ENCODE measurements at regions not wholly inside any gene's neighbourhood (a gene's known extent, or its start where the extent isn't known, plus 50 kb on each side); places are given as distances from the start of the nearest gene placed in this dataset.

DNA sequence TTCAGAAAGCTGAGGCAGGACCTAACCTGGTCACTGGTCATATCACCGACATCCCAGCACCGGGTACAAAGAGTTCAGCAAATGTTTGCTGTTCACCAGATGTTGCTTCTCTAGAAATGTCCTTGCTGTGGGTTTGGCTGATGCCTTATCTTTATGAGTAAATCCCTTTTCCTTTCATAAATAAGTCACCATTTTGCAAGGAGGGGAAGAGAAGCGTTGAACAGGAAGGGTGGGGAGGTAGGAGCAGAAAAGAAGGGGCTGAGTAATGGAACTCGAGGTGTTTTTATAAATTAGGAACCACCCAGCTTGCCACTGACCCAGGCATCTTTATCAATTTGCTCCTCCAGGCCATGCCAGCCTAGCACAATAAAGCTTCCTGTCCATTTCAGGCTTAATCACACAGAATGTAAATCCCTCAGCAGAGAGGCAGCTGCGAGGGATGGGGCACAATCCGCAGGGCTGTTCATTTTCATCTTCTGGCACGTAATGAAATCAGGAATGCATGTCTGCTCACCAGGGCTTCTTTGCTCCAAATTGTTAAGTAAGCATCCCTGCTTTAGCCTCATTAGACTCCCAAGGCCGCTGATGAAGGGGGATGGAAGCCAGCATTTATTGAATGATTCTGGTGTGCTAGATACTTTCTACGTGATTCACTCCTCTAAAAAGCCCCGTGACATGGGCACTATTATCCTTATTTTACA, 371.9 kb upstream of the CHD6 start (continued):
- TF ChIP-seq CTBP2 (IDR thresholded peaks at IDR 0.05; ENCODE audit: borderline replicate concordance, insufficient read depth, insufficient read length, low read length), result no peak
- no peak for TF ChIP-seq KDM4A (IDR thresholded peaks at IDR 0.05; ENCODE audit: low read depth, low read length, severe bottlenecking)
- TF ChIP-seq TAF7 (optimal IDR thresholded peaks at IDR 0.05; ENCODE audit: borderline replicate concordance, low read depth, low read length), result no peak
- TF ChIP-seq SP1 (IDR thresholded peaks at IDR 0.05; ENCODE audit: low read depth, low read length), result no peak
- TF ChIP-seq CHD1 (IDR thresholded peaks at IDR 0.05; ENCODE audit: low read depth, low read length), result no peak
- TF ChIP-seq BACH1 (IDR thresholded peaks at IDR 0.05; ENCODE audit: low read length), result no peak

Measured in H1 (cell line).